Epithelial cell of prostate (primary cell): ENCODE measurements at regions not wholly inside any gene's neighbourhood (a gene's known extent, or its start where the extent isn't known, plus 50 kb on each side); places are given as distances from the start of the nearest gene placed in this dataset.

Experiments used
- DNase-seq: peaks from one replicate; pipeline ENCODE4 v3.0.0-alpha.2; 2011; ENCODE audit warnings: low read depth, low spot score
- H3K27ac ChIP-seq: fragments of 450-650 bp; 2 replicates; pipeline ENCODE4 v1.5.1; 2017; ENCODE audit warnings: mild to moderate bottlenecking

DNA sequence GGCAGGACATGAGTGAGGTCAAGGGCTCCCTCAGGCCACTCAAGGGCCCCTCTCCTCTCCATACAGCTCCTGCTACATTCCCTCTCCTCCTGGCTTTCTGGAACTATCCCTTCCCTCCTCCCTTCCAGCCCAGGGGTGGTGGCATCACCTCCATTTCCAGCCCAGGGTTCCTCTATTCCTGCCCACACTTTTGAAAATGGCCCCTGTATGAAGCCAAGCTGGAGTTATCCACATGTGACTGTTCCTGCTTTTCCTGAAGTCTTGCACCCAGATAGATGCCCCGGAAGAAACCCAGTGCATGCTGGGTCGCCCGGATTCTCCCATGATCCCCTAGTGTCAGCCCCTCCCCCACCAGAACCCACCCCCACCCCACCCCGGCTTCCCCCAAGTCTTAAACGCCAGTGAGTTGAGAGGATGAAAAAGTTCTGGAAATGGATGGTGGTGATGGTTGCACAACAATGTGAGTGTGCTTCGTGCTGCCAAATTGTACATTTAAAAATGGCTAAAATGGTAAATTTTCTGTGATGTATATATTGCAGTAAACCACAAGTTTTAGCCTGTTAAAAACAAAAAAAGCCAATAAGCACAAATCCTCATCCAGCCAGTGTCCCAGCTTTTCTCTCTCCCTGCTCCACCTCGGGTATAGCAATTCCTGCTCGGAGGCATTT, 136.9 kb downstream of the SCARB1 start:
- peak overlapping the region; percentile 47 for H3K27ac ChIP-seq
- DNase-seq, result no peak

DNA sequence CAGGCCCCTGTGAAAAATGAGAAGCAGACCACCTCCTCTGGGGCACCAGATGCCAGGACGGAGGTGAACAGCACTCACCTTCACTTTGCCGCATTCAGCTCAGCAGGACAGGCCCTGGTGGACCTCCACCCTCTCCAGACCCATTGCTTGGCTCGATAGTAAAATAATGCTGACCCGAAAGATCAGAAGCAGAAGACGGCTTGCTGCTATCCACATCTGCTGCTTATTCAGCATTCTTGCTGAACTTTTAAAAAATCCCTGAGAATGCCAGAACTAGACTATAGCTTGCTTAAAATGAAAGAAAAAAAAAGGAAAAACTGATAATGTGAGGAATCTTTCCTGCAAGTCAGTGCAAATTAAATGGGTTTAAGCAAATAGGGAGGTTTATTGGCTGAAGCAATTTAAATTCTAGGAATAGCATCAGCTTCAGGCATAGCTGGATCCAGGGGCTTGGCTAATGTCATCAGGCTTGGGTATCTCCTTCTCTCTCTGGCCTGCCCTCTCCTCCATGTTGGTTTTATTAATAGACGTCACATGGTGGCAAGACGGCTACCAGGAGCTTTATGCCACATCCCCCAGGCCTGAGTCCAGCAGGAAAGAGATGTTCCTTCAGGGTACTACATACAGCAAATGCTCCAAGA, 137.9 kb downstream of the SCARB1 start:
- DNase-seq, result no peak
- H3K27ac ChIP-seq, result no peak overlapping the region

DNA sequence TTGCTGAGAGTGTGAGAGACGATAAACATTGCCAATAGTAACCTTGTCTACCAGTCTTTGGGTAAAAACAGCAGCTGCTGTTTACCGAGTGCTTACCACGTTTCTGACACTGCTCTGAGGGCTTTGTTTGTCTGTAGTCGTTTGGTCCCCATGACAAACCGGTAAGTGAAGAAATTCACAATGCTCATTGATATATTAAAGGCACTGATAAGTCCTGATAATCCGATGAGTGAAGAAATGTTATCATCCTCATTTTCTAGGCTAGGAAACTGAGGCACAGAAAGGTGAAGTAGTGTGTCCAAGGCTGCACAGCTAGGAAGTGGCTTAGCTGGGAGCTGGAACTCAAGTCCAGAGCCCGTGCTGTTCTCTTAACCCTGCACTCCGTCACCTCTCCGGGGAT, 138.6 kb downstream of the SCARB1 start:
- DNase-seq, result no peak
- H3K27ac ChIP-seq, result no peak overlapping the region

DNA sequence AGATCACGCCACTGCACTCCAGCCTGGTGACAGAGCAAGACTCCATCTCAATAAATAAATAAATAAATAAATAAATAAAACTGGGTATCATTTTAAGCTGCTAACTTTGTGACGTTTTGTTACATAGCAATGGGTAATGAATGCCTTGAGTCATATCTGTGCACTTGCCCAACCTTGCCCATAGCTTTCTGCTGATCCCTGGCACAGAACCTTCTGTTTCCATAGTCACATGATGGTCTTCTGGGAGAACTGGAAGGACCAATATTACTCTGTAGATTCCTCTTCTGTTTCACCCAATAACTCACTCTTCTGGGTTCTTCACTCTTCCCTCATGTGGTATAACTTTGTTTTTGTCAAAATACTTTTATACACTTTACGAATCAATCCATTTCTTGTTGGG, 140.8 kb downstream of the SCARB1 start:
- no peak overlapping the region for H3K27ac ChIP-seq
- no peak for DNase-seq

DNA sequence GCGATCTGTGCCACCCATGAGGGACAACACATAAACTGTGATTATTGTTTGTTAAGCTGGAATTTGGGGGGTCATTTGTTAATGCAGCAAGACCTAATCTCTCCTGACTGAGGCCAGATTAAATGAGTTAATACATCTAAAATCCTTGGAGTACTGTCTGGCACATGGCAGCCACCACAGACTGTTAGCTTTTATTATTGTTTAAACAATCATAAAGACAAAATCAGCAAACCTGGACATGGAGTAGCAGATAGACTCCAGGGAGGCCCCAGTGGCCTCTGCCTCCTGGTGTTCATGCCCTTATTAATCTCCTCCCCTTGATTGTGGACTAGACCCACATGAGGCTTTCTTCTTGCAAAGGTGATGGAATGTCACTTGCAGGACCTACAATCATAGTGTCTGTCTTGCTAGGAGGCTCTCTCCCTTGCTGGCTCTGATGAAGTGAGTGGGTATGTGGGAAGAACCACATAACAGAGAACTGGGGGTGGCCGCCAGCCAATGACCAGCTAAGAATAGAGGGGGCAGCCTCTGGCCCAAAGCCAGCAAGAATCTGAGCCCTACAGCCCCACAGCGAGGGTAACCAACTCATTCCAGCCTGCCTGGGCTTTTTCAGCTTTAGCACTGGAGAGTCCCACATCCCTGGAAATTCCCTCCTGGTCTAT, 142.0 kb downstream of the SCARB1 start:
- no peak overlapping the region for H3K27ac ChIP-seq
- no peak for DNase-seq

DNA sequence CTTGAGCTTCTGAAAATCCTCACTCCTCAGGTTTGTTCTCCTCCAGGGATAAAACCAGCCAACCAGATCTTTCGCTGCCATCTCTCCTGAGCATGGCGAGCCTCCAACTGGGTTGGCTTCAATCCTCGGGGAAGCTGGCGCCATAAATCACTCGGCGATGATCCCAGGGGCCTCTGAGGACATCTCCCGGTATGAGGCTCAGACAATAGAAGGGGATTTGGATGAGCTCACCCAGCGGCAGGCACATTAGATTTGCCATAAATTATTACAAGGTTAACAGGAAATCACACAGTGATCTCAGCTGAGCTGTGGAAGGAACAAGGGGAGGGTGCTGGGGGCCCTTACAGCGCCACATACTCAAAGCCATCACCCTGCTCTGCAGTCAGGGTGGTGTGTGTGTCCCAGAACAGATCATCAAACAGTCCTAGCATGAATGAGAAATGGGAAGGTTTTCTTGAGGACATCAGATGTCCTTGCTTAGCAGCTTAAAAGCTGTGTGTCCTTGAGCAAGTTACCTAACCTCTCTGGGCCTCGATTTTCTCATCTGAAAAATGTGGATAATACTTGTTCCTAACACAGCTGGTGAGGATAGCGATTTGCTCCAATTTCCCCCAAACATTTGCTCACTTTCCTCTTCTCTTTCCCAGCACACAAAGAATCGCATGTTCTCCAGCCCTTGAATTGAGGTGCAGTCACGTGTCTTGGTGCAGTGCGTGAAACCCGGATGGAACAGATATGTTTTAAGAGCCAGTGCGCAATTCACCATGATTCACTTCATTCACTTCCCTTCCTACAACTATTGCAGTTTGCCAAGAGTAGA, 142.8 kb downstream of the SCARB1 start:
- H3K27ac ChIP-seq, result peak overlapping the region; percentile 43
- DNase-seq, result no peak

DNA sequence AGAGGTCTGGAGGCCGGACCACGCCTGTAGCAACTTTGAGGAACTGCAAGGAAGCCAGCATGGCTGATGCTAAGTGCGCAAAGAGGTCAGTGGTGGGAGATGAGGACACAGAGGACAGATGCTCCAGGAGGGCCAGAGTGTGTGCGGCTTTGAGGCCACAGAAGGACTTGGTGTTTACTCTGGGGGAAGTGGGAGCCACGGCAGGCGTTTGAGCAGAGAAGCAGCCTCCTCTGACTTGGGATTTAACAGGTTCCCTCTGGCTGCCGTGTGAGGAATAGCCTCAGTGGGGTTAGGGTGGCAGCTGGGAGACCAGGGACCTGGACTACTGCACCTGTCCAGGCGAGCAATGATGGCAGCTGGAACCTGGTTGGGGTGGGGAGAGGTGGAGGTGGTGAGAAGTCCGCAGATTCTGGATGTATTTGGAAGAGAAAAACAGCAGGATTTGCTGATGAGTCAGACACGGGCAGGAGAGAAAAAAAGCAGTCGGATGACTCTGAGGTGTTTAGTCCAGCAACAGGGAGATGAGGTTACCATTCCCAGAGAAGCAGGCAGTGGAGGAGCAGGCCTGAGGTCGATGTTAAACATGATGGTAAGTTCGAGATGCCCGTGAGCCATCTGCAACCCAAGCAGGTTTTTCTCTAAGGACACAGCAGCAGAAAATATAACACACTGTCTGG, 143.5 kb downstream of the SCARB1 start:
- H3K27ac ChIP-seq, result peak overlapping the region; percentile 43
- DNase-seq, result no peak

DNA sequence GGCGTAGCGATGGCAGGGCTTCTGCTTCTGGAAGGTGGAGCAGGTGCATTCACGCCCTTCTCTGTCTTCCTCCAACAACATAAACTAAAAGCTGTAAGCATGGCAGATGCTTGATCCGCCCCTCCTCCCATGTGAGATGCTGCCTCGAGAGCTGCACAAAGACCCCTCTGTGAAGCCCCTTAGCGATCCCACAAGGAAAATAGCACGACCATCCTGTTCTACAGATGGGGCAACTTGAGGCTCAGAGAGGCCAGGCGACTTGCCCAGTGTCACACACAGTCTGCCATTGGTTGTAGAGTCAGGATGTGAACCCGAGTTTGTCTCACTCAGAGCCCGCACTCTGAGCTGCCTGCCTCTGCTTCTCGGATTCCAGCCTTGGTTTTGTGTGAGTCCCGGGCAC, 144.4 kb downstream of the SCARB1 start:
- H3K27ac ChIP-seq, result no peak overlapping the region

DNA sequence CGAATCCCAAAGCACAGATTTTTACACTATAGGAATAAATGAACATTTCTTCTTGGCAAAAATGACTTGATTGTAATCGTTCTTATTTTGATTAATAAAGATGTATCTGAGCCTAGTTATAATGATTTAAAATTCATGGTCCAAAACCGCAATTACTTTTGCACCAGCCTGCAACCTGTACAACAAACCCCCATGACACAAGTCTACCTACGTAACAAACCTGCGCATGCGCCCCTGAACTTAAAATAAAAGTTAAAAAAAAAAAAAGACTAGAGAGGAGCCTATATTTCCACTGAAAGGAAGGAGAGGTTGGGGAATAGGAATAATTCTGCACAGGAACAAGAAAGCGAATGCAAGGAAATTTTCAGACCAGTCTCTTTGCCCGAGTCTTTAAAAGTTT, 145.2 kb downstream of the SCARB1 start:
- no peak for DNase-seq

More for the DNA sequence above, 144.4 kb downstream of the SCARB1 start:
- DNase-seq, result no peak

DNA sequence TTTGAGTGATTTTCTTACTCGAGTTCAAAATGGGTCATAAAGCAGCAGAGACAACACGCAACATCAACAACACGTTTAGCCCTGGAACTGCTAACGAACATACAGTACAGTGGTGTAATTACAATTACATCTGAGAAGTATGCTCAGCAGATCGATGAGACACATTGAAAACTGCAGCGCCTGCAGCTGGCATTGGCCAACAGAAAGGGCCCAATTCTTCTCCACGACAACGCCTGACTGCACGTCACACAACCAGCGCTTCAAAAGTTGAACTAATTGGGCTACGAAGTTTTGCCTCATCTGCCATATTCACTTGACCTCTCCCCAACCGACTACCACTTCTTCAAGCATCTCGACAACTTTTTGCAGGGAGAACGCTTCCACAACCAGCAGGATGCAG, 145.6 kb downstream of the SCARB1 start:
- no peak overlapping the region for H3K27ac ChIP-seq
- no peak for DNase-seq

More for the DNA sequence above, 145.2 kb downstream of the SCARB1 start:
- no peak overlapping the region for H3K27ac ChIP-seq

DNA sequence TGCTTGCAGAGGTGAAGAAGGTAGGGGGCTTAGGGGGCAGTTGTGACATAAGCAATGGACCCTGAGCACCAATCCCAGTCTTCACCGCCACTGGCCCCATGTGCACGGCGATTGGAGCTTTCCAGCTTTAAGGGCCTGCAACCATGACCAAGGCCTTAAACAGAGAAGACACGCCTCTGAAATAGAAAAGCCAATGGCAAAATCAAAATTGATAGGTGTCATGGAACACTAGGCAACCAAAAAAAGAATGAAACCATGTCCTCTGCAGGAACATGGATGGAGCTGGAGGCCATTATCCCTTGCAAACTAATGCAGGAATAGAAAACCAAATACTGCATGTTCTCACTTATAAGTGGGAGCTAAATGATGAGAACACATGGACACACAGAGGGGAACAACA, 146.3 kb downstream of the SCARB1 start:
- H3K27ac ChIP-seq, result no peak overlapping the region
- no peak for DNase-seq

DNA sequence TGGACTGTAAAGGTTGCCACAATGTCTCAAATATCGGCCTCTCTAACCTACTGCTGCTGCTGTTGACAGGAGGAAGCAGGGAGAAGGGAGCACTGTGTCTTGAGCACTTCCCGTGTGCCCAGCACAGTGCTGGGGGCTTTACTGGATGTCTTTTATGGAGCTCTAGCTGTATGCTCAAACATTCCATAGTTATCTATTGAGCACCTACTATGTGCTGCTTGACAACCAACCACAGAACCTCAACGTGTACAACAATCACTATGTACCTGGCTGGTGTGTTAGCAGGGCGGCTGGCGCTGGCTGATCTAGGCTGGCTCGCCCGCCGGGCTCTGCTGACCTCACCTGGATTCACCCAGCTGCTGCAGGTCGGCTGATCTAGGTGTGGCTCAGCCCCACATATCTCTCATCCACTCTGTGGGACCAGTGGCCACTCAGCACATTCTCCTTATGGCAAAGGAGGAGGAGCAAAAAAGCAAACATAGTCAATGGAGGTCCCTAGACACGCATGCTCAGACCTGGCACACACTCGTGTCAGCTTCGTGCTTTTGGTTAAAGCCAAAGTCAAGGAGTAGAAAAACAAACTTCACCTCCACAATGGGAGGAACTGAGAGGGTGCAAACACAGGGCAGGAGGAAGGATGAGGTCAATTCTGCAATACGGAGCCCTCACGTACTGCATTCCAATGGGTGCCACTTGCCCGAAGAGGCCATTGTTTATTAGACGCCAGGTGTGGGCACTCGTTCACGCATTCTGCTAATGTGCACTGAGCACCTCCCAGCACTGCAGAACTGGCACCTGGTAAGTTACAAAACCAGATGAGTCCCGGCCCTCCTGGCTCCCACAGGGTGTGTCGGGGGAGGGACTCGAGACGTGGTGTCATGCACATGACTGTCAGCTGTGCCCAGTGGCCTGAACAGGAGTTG, 147.2 kb downstream of the SCARB1 start:
- no peak overlapping the region for H3K27ac ChIP-seq
- DNase-seq, result no peak

DNA sequence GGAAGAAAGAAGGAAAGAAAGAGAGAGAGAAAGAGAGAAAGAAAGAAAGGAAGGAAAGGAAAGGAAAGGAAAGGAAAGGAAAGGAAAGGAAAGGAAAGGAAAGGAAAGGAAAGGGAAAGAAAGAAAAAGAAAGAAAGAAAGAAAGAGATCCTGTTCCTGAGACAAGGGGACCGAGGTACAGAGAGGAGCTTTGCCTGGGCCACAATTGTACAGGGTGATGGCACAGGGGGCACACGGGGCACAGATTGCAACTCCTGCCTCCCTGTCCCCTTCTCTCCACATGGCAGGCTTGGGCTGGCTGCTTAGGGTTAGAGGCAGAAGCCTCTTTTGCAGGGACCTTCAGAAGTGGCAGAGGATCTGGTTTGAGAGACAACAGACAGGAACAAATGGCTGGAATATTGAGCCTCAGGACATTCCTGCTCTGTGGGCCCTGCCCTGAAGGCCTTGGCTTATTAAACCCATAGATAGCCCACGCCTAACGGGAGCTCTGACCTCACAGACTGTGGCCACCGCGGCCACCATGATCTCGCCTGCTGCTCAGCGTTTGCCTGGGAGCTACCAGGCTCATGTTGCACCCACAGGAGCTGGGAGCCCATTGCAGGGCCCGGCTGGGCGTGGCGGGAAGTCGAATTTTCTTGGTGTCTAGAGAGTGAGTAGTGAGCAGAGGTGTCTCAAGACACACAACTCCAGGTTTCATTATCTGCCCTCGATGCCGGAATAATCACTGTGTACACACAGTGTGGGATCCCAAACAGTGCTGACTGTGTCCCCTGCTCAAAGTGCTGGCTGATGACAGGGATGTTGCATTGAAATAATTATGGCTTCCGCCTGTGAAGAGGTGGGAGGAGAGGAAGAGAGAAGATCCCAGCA, 147.9 kb upstream of the NCOR2 start:
- DNase-seq, result no peak
- H3K27ac ChIP-seq, result no peak overlapping the region

DNA sequence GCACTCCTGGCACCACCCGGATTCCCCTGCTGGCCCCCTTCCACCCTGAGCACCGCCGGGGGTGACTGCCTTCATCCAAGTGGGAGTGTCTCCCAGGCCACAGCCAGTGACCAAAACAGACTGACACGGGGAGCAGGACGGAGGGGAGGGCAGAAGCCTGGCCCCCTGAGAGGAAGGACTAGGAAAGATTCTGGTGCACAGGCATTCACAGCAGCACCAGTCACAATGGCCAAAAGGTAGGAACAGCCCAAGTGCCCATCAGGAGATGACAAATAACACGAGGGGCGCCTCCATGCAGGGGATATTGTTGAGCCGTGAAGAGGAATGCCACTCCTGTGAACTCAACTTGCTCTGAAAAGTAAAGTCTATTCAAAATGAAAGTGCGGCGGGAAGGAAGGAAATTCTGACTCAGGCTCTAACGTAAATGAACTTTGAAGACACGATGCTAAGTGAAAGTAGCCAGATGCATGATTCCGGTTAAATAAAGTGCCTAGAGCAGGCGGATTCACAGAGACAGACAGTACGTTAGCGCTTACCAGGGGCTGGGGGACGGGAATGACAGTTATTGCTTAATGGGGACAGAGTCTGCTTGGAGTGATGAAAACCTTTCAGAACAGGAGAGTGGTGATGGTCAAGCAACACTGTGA, 146.1 kb upstream of the NCOR2 start:
- DNase-seq, result no peak
- H3K27ac ChIP-seq, result no peak overlapping the region

DNA sequence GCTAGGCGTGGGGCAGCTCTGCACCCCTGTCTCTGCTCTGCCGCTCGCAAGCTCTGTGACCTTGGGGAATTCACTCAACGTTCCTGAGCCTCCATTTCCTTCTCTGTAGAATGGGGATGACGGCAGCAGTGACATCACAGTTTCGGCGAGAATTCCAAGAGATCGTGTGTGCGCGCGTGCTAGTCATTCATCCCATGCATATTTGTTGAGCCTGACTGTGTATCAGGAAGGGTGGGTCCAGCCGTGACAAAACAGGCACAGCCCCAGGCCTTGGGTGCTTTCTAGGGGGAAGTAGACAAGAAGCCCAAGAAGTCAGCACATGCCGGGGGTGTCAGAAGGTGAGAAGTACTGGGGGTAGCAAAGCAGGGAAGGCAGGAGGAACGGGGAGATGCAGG, 145.6 kb upstream of the NCOR2 start:
- H3K27ac ChIP-seq, result no peak overlapping the region
- DNase-seq, result no peak

DNA sequence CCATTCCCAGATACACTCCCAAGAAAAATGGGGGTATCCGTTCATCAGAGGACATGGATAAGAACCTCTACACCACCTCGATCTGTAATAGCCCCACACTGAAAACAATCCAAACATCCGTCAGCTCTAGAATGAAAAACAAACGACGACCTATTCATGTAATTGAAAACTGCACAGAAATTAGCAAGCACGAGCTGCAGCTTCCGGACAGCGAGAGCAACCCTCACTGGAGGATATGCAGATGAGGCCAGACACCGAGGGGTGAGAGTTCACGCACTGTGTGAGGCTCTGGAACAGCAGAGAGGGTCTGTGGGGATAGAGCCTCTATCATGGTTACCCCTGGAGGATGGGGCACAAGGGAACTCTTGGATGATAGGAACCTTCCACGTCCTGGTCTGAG, 143.9 kb upstream of the NCOR2 start:
- DNase-seq, result no peak

DNA sequence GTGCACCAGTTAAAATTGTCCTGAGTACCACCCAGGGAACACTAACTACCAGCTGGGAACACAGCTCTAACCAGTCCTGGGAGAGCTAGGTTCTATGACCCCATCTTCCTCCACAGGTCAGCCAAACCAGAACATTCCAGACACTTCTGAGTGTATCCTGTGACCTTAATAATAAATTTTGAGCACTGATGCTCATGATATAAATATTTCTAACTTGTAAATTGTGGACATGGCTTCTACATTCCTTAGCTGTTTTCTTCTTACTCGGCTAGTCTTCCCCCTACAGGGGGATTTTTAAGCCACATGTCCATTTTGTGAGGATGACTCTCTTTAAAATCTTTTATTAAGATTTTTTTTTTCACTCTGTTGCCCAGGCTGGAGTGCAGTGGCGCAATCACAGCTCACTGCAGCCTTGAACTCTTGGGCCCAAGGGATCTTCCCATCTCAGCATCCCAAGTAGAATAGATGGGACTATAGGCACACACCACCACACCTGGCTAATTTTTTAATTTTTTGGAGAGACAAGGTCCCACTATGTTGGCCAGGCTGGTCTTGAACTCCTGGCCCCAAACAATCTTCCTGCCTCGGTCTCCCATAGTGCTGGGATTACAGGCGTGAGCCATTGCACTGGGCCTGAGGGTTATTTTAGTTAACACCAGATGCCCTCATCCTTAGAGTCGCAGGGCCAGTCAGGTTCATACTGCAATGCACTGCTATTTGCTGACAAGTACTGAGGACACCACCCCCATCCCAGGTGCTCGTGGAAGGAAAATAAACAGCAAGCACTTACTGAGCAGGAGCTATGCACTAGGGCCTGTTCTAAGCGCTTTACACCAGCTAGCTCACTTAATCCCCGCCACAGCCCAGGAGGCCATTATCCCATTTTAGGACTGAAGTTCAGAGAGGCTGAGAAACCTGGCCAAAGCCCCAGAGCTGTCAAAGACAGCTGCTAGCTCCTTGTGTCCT, 142.6 kb upstream of the NCOR2 start:
- DNase-seq, result no peak
- no peak overlapping the region for H3K27ac ChIP-seq

More for the DNA sequence above, 143.9 kb upstream of the NCOR2 start:
- H3K27ac ChIP-seq, result no peak overlapping the region
